ENCODE measurements at regions not wholly inside any gene's neighbourhood (a gene's known extent, or its start where the extent isn't known, plus 50 kb on each side); places are given as distances from the start of the nearest gene placed in this dataset.

DNA sequence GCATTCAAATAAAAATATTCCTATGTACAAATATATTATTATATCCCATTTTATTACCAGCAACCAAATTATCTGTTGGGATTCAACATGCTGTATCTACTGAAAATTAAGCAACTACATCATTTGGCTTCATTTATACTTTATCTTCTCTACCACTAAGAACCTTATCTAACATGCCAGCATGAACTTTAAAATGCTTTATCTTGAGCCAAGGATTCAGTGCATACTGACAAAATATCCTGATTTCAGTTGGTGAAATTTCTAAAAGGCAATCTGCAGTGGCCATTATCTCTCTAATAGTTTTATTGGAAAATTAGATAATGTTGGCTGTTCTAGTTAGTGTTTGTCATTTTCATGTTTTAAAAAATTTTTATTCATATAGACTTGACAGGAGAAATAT is 1149.9 kb downstream of the KCNT2 start:
- no peak for DNase-seq
- FAIRE-seq = no peak
- no peaks in the 10 kb centered on the region for H3K36me3 ChIP-seq (ENCODE audit: control insufficient read depth in 3 of 3, insufficient read depth in 2 of 3, low read depth in 1 of 3, low read length in 3 of 3)
- H3K4me3 ChIP-seq (ENCODE audit: low read depth in 1 of 3, low read length in 3 of 3) = no peak overlapping the region
- H3K27me3 ChIP-seq (ENCODE audit: control insufficient read depth in 3 of 3, insufficient read depth in 3 of 3, low read length in 3 of 3) = no peaks in the 10 kb centered on the region
- H3K27ac ChIP-seq (ENCODE audit: low read depth in 1 of 3, low read length in 2 of 3) = no peak overlapping the region
- no peaks in the 10 kb centered on the region for H3K4me1 ChIP-seq (ENCODE audit: control insufficient read depth in 3 of 3, insufficient read depth in 2 of 3, low read depth in 1 of 3, low read length in 2 of 3)
- no peaks in the 10 kb centered on the region for H3K9me3 ChIP-seq (ENCODE audit: control insufficient read depth in 2 of 2, insufficient read depth in 1 of 2, low read depth in 1 of 2, low read length in 1 of 2)

DNA sequence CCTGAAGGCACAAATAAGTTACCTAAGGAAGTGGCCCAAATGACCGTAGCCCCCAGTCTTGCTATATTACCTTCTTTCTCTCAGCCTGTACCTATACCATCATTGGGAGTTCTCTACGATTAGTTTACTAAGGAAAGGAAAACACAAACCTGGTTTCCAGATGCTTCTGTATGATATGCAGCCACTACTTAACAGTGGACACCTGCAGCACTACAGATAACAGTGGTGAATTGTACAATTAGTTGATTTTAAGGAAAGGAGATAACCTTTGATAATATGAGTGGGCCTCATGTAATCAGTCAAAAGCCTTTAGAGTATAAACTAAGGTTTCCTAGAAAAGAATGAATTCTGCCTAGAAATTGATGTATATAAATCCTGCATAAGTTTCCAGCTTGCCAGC is 1157.4 kb downstream of the KCNT2 start:
- Histone ChIP-seq H3K27ac (ENCODE audit: low read depth in 1 of 3, low read length in 2 of 3) (no peak overlapping the region), H3K4me1 (ENCODE audit: control insufficient read depth in 3 of 3, insufficient read depth in 2 of 3, low read depth in 1 of 3, low read length in 2 of 3) (no peaks in the 10 kb centered on the region), H3K4me3 (ENCODE audit: low read depth in 1 of 3, low read length in 3 of 3) (no peak overlapping the region), H3K36me3 (ENCODE audit: control insufficient read depth in 3 of 3, insufficient read depth in 2 of 3, low read depth in 1 of 3, low read length in 3 of 3) (no peaks in the 10 kb centered on the region), H3K27me3 (ENCODE audit: control insufficient read depth in 3 of 3, insufficient read depth in 3 of 3, low read length in 3 of 3) (no peaks in the 10 kb centered on the region), H3K9me3 (ENCODE audit: control insufficient read depth in 2 of 2, insufficient read depth in 1 of 2, low read depth in 1 of 2, low read length in 1 of 2) (no peaks in the 10 kb centered on the region)
- WGBS, 3 donors = 33 to 63% (median 48%) methylated on average over 2 of the region's 2 CpGs
- FAIRE-seq (no peak), DNase-seq (no peak)

DNA sequence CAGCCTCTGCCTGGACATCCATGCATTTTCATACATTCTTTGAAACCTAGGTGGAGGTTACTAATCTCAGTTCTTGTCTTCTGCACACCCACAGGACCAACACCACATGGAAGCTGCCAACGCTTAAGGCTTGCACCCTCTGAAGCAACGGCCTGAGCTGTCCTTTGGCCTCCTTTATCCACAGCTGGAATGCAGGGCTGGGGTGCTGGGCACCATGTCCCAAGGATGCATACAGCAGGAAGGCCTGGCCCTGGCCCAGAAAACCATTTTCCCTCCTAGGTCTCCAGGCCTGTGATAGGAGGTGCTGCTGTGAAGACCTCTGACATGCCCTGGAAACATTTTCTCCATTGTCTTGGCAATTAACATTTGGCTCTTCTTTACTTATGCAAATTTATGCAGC is 1168.6 kb downstream of the KCNT2 start:
- FAIRE-seq = no peak
- no peaks in the 10 kb centered on the region for H3K4me1 ChIP-seq (ENCODE audit: control insufficient read depth in 3 of 3, insufficient read depth in 2 of 3, low read depth in 1 of 3, low read length in 2 of 3)
- no peak for DNase-seq
- no peaks in the 10 kb centered on the region for H3K9me3 ChIP-seq (ENCODE audit: control insufficient read depth in 2 of 2, insufficient read depth in 1 of 2, low read depth in 1 of 2, low read length in 1 of 2)
- 63 to 85% (median 74%) methylated on average over 2 of the region's 2 CpGs for whole genome bisulfite sequencing, 3 donors
- H3K27me3 ChIP-seq (ENCODE audit: control insufficient read depth in 3 of 3, insufficient read depth in 3 of 3, low read length in 3 of 3) = no peaks in the 10 kb centered on the region
- no peaks in the 10 kb centered on the region for H3K36me3 ChIP-seq (ENCODE audit: control insufficient read depth in 3 of 3, insufficient read depth in 2 of 3, low read depth in 1 of 3, low read length in 3 of 3)
- no peak overlapping the region for H3K27ac ChIP-seq (ENCODE audit: low read depth in 1 of 3, low read length in 2 of 3)
- H3K4me3 ChIP-seq (ENCODE audit: low read depth in 1 of 3, low read length in 3 of 3) = no peak overlapping the region

DNA sequence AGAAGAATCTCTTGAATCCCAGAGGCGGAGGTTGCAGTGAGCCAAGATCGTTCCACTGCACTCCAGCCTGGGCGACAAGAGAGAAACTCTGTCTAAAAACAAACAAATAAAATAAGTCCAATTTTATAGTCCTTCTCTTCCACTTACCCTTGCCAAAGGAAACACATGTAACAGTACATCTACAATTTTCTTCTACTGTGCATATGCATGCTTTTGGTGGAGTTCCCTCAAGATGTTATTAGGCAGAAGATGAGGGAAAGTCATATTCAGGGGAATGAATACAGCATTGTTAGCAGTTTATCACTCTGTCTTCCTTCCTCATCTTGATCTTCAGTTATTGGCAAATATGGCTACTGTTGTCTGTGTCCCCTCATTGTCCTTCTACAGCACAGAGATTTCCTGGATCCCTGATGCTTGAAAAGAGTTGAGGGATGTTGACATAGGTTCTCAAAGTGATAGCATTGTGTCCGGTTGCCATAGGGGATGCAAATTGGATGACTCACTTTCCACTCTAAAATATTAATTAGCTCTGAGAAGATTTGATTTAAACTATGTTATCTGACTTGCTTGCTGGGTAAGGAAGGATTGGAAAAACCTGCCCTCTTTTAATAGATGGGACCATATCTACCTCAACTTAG is 1173.6 kb downstream of the KCNT2 start:
- H3K9me3 ChIP-seq (ENCODE audit: control insufficient read depth in 2 of 2, insufficient read depth in 1 of 2, low read depth in 1 of 2, low read length in 1 of 2) = no peaks in the 10 kb centered on the region
- DNase-seq (no peak), FAIRE-seq (no peak)
- H3K36me3 ChIP-seq (ENCODE audit: control insufficient read depth in 3 of 3, insufficient read depth in 2 of 3, low read depth in 1 of 3, low read length in 3 of 3) = no peaks in the 10 kb centered on the region
- no peak overlapping the region for H3K27ac ChIP-seq (ENCODE audit: low read depth in 1 of 3, low read length in 2 of 3)
- no peaks in the 10 kb centered on the region for H3K4me1 ChIP-seq (ENCODE audit: control insufficient read depth in 3 of 3, insufficient read depth in 2 of 3, low read depth in 1 of 3, low read length in 2 of 3)
- no peak overlapping the region for H3K4me3 ChIP-seq (ENCODE audit: low read depth in 1 of 3, low read length in 3 of 3)
- WGBS, 3 donors = 75 to 80% (median 77%) methylated on average over 4 of the region's 4 CpGs
- H3K27me3 ChIP-seq (ENCODE audit: control insufficient read depth in 3 of 3, insufficient read depth in 3 of 3, low read length in 3 of 3) = no peaks in the 10 kb centered on the region

DNA sequence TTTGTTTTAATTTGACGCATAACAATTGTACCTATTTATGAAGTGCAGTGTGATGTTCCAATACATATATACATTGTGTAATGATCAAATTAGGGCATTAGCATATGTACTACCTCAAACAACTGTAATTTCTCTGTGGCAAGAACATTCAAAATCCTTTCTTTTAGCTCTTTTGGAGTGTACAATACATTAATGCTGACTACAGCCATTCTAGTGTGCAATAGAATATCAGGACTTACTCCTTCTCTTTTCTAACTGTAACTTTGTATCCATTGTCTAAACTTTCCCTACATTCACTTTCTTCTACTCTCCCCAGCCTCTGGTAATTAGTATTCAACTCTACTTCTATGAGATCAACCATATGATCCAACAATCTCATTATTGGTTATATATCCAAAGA is 1177.4 kb downstream of the KCNT2 start:
- H3K36me3 ChIP-seq (ENCODE audit: control insufficient read depth in 3 of 3, insufficient read depth in 2 of 3, low read depth in 1 of 3, low read length in 3 of 3) = no peaks in the 10 kb centered on the region
- no peak overlapping the region for H3K4me3 ChIP-seq (ENCODE audit: low read depth in 1 of 3, low read length in 3 of 3)
- FAIRE-seq = no peak
- no peak overlapping the region for H3K27ac ChIP-seq (ENCODE audit: low read depth in 1 of 3, low read length in 2 of 3)
- H3K9me3 ChIP-seq (ENCODE audit: control insufficient read depth in 2 of 2, insufficient read depth in 1 of 2, low read depth in 1 of 2, low read length in 1 of 2) = no peaks in the 10 kb centered on the region
- no peaks in the 10 kb centered on the region for H3K27me3 ChIP-seq (ENCODE audit: control insufficient read depth in 3 of 3, insufficient read depth in 3 of 3, low read length in 3 of 3)
- DNase-seq = no peak
- WGBS, 3 donors = 81 to 90% (median 83%) methylated on average over 1 of the region's 1 CpG
- no peaks in the 10 kb centered on the region for H3K4me1 ChIP-seq (ENCODE audit: control insufficient read depth in 3 of 3, insufficient read depth in 2 of 3, low read depth in 1 of 3, low read length in 2 of 3)

DNA sequence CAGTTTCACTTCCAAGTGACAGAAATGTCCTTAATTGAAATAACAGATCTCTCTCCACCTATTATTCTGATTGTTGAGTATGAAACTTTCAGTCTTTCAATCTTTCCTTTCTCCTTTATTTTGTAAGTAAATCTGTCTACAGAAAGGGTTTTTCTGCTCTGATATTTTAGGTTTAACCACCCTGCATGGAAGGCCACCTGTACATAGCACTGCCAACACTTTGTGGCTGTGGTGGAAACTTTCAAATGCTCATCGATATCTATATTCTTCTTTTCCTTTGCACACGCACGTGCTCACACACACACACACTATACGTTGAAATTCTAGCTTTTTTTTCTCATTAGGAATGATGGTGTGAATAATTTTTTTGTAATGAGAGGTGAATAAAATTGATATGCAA is 1179.3 kb downstream of the KCNT2 start:
- DNase-seq = no peak
- Histone ChIP-seq H3K4me3 (ENCODE audit: low read depth in 1 of 3, low read length in 3 of 3) (no peak overlapping the region), H3K4me1 (ENCODE audit: control insufficient read depth in 3 of 3, insufficient read depth in 2 of 3, low read depth in 1 of 3, low read length in 2 of 3) (no peaks in the 10 kb centered on the region), H3K27me3 (ENCODE audit: control insufficient read depth in 3 of 3, insufficient read depth in 3 of 3, low read length in 3 of 3) (no peaks in the 10 kb centered on the region), H3K9me3 (ENCODE audit: control insufficient read depth in 2 of 2, insufficient read depth in 1 of 2, low read depth in 1 of 2, low read length in 1 of 2) (no peaks in the 10 kb centered on the region), H3K27ac (ENCODE audit: low read depth in 1 of 3, low read length in 2 of 3) (no peak overlapping the region), H3K36me3 (ENCODE audit: control insufficient read depth in 3 of 3, insufficient read depth in 2 of 3, low read depth in 1 of 3, low read length in 3 of 3) (no peaks in the 10 kb centered on the region)
- WGBS, 3 donors = 87 to 90% (median 90%) methylated on average over 4 of the region's 4 CpGs
- no peak for FAIRE-seq

DNA sequence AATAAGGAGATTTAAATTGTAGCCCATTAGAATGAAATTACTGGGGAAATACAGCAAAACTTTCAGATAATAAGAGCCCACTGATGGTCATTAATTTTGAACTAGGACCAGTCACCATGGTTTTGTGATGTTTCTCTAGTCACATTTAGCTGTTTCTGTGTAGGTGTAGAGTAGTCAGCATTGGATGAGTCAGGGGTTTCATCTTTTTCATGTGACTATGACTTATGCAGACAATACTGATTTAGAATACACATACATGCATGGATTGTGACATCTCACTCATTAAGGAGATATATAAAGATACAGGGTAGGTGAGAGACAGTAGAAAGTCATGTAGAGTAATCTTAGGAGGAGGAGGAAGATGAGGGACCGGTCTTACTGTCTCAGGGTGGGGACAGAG is 1192.7 kb downstream of the KCNT2 start:
- Histone ChIP-seq H3K36me3 (ENCODE audit: control insufficient read depth in 3 of 3, insufficient read depth in 2 of 3, low read depth in 1 of 3, low read length in 3 of 3) (no peaks in the 10 kb centered on the region), H3K27me3 (ENCODE audit: control insufficient read depth in 3 of 3, insufficient read depth in 3 of 3, low read length in 3 of 3) (no peaks in the 10 kb centered on the region), H3K4me3 (ENCODE audit: low read depth in 1 of 3, low read length in 3 of 3) (no peak overlapping the region), H3K4me1 (ENCODE audit: control insufficient read depth in 3 of 3, insufficient read depth in 2 of 3, low read depth in 1 of 3, low read length in 2 of 3) (no peaks in the 10 kb centered on the region), H3K9me3 (ENCODE audit: control insufficient read depth in 2 of 2, insufficient read depth in 1 of 2, low read depth in 1 of 2, low read length in 1 of 2) (no peaks in the 10 kb centered on the region), H3K27ac (ENCODE audit: low read depth in 1 of 3, low read length in 2 of 3) (no peak overlapping the region)
- WGBS, 3 donors = 81 to 91% (median 86%) methylated on average over 1 of the region's 1 CpG
- DNase-seq = no peak
- FAIRE-seq = no peak

DNA sequence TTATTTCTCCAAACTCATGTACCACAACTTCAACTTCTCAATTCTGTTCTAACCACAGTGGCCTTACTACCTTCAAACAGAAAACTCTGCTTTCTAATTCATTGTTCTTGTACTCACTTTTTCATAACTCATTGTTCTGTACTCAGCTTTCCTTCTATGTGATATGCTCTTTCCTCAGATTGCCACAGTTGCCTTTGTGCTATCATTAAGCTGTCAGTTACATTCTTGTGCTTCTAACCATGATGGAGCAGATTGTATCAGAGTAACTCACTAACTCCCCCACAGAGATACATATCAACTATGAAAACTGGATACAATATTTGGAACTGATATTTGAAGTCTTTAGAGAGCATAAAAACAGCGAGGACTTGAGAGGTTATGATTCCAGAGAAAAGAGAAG is 1213.7 kb downstream of the KCNT2 start:
- WGBS, 3 donors = 32 to 71% (median 53%) methylated on average over 1 of the region's 1 CpG
- FAIRE-seq (no peak), DNase-seq (no peak)
- Histone ChIP-seq H3K27ac (ENCODE audit: low read depth in 1 of 3, low read length in 2 of 3) (no peak overlapping the region), H3K4me1 (ENCODE audit: control insufficient read depth in 3 of 3, insufficient read depth in 2 of 3, low read depth in 1 of 3, low read length in 2 of 3) (no peaks in the 10 kb centered on the region), H3K4me3 (ENCODE audit: low read depth in 1 of 3, low read length in 3 of 3) (no peak overlapping the region), H3K27me3 (ENCODE audit: control insufficient read depth in 3 of 3, insufficient read depth in 3 of 3, low read length in 3 of 3) (no peaks in the 10 kb centered on the region), H3K36me3 (ENCODE audit: control insufficient read depth in 3 of 3, insufficient read depth in 2 of 3, low read depth in 1 of 3, low read length in 3 of 3) (no peaks in the 10 kb centered on the region), H3K9me3 (ENCODE audit: control insufficient read depth in 2 of 2, insufficient read depth in 1 of 2, low read depth in 1 of 2, low read length in 1 of 2) (no peaks in the 10 kb centered on the region)

DNA sequence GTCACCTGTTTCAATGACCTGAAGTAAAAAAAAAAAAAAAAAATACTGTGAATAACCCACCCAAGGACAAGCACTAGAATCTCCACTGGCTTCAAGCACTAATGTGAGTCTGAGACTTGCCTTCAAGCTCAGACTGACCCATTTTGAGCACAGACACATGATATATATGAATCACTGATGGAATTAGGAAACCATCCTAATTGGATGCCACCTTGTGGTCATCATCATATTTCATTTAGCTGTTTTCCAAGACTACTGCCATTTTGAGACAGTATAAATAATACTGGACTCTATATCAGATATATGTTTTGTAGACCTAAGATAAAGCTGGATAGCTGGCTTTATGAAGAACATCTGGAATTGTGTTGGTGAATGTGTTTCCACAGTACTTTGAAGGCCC is 1232.0 kb downstream of the KCNT2 start:
- FAIRE-seq = no peak
- H3K9me3 ChIP-seq (ENCODE audit: control insufficient read depth in 2 of 2, insufficient read depth in 1 of 2, low read depth in 1 of 2, low read length in 1 of 2) = no peaks in the 10 kb centered on the region
- DNase-seq = no peak

More for the DNA sequence above, 1232.0 kb downstream of the KCNT2 start:
- H3K4me1 ChIP-seq (ENCODE audit: control insufficient read depth in 3 of 3, insufficient read depth in 2 of 3, low read depth in 1 of 3, low read length in 2 of 3) = no peaks in the 10 kb centered on the region
- no peak overlapping the region for H3K4me3 ChIP-seq (ENCODE audit: low read depth in 1 of 3, low read length in 3 of 3)
- H3K27me3 ChIP-seq (ENCODE audit: control insufficient read depth in 3 of 3, insufficient read depth in 3 of 3, low read length in 3 of 3) = no peaks in the 10 kb centered on the region
- H3K27ac ChIP-seq (ENCODE audit: low read depth in 1 of 3, low read length in 2 of 3) = no peak overlapping the region
- no peaks in the 10 kb centered on the region for H3K36me3 ChIP-seq (ENCODE audit: control insufficient read depth in 3 of 3, insufficient read depth in 2 of 3, low read depth in 1 of 3, low read length in 3 of 3)
